ENCODE measurements at regions not wholly inside any gene's neighbourhood (a gene's known extent, or its start where the extent isn't known, plus 50 kb on each side); places are given as distances from the start of the nearest gene placed in this dataset.

GRCh38 chr4:3838437-3839380 is 72.5 kb downstream of the ADRA2C start:
- peak; percentile 22 for ATAC-seq
- H3K9me3 Mint-ChIP-seq = no peaks in the 10 kb centered on the region
- H3K4me1 Mint-ChIP-seq = peaks cover 19% of the 10 kb centered on the region
- no peak for DNase-seq (ENCODE audit: low spot score in 2 of 2)
- no peak overlapping the region for H3K27ac Mint-ChIP-seq
- no peak overlapping the region for H3K4me3 Mint-ChIP-seq
- H3K36me3 Mint-ChIP-seq = no peaks in the 10 kb centered on the region

GRCh38 chr4:3845094-3845743 is 79.0 kb downstream of the ADRA2C start:
- no peaks in the 10 kb centered on the region for H3K4me1 Mint-ChIP-seq
- H3K9me3 Mint-ChIP-seq = peaks cover 3% of the 10 kb centered on the region
- H3K4me3 Mint-ChIP-seq = no peak overlapping the region
- H3K36me3 Mint-ChIP-seq = no peaks in the 10 kb centered on the region
- DNase-seq (ENCODE audit: low spot score in 2 of 2) (no peak), ATAC-seq (no peak)
- no peak overlapping the region for H3K27ac Mint-ChIP-seq

GRCh38 chr4:3845744-3846429 is 79.7 kb downstream of the ADRA2C start:
- ATAC-seq = no peak
- Mint-ChIP-seq H3K27ac (no peak overlapping the region), H3K4me3 (no peak overlapping the region), H3K36me3 (no peaks in the 10 kb centered on the region), H3K4me1 (no peaks in the 10 kb centered on the region), H3K9me3 (peaks cover 5% of the 10 kb centered on the region)
- DNase-seq (ENCODE audit: low spot score in 2 of 2) = no peak

GRCh38 chr4:3847211-3847940 is 81.2 kb downstream of the ADRA2C start:
- Mint-ChIP-seq H3K4me3 (no peak overlapping the region), H3K4me1 (no peaks in the 10 kb centered on the region), H3K27ac (no peak overlapping the region), H3K9me3 (peaks cover 5% of the 10 kb centered on the region), H3K36me3 (no peaks in the 10 kb centered on the region)
- ATAC-seq (no peak), DNase-seq (ENCODE audit: low spot score in 2 of 2) (no peak)

GRCh38 chr4:3848323-3848722 is 82.1 kb downstream of the ADRA2C start:
- peaks cover 4% of the 10 kb centered on the region for H3K36me3 Mint-ChIP-seq
- H3K4me3 Mint-ChIP-seq = no peak overlapping the region
- DNase-seq (ENCODE audit: low spot score in 2 of 2) (no peak), ATAC-seq (no peak)
- H3K4me1 Mint-ChIP-seq = no peaks in the 10 kb centered on the region
- no peak overlapping the region for H3K27ac Mint-ChIP-seq
- H3K9me3 Mint-ChIP-seq = peaks cover 5% of the 10 kb centered on the region

GRCh38 chr4:3849140-3849539 is 83.0 kb downstream of the ADRA2C start:
- Mint-ChIP-seq H3K4me1 (no peaks in the 10 kb centered on the region), H3K4me3 (no peak overlapping the region), H3K36me3 (peaks cover 4% of the 10 kb centered on the region), H3K27ac (no peak overlapping the region), H3K9me3 (peaks cover 5% of the 10 kb centered on the region)
- ATAC-seq = no peak
- no peak for DNase-seq (ENCODE audit: low spot score in 2 of 2)

GRCh38 chr4:3850128-3850527 is 83.9 kb downstream of the ADRA2C start:
- Mint-ChIP-seq H3K4me1 (no peaks in the 10 kb centered on the region), H3K4me3 (no peak overlapping the region), H3K27ac (no peak overlapping the region), H3K9me3 (peaks cover 5% of the 10 kb centered on the region), H3K36me3 (peaks cover 4% of the 10 kb centered on the region)
- DNase-seq (ENCODE audit: low spot score in 2 of 2) = no peak
- no peak for ATAC-seq

GRCh38 chr4:3851211-3851610 is 85.0 kb downstream of the ADRA2C start:
- ATAC-seq (no peak), DNase-seq (ENCODE audit: low spot score in 2 of 2) (no peak)
- peaks cover 5% of the 10 kb centered on the region for H3K9me3 Mint-ChIP-seq
- H3K4me1 Mint-ChIP-seq = no peaks in the 10 kb centered on the region
- no peak overlapping the region for H3K27ac Mint-ChIP-seq
- H3K36me3 Mint-ChIP-seq = peaks cover 4% of the 10 kb centered on the region
- H3K4me3 Mint-ChIP-seq = no peak overlapping the region

GRCh38 chr4:3851881-3852280 is 85.7 kb downstream of the ADRA2C start:
- Mint-ChIP-seq H3K27ac (no peak overlapping the region), H3K4me3 (no peak overlapping the region), H3K36me3 (peaks cover 4% of the 10 kb centered on the region), H3K9me3 (peaks cover 5% of the 10 kb centered on the region), H3K4me1 (no peaks in the 10 kb centered on the region)
- no peak for DNase-seq (ENCODE audit: low spot score in 2 of 2)
- no peak for ATAC-seq

- no peak for DNase-seq (ENCODE audit: low spot score in 2 of 2)
- H3K4me1 Mint-ChIP-seq = no peaks in the 10 kb centered on the region
- peaks cover 5% of the 10 kb centered on the region for H3K9me3 Mint-ChIP-seq
- H3K4me3 Mint-ChIP-seq = no peak overlapping the region
- no peak for ATAC-seq
- peaks cover 4% of the 10 kb centered on the region for H3K36me3 Mint-ChIP-seq
- H3K27ac Mint-ChIP-seq = no peak overlapping the region
Measured at GRCh38 chr4:3852309-3852708, 86.1 kb downstream of the ADRA2C start.

- peaks cover 2% of the 10 kb centered on the region for H3K4me1 Mint-ChIP-seq
- ATAC-seq (no peak), DNase-seq (ENCODE audit: low spot score in 2 of 2) (no peak)
- peaks cover 5% of the 10 kb centered on the region for H3K9me3 Mint-ChIP-seq
- peaks cover 4% of the 10 kb centered on the region for H3K36me3 Mint-ChIP-seq
- H3K27ac Mint-ChIP-seq = no peak overlapping the region
- no peak overlapping the region for H3K4me3 Mint-ChIP-seq
Measured at GRCh38 chr4:3852711-3853110, 86.5 kb downstream of the ADRA2C start.

GRCh38 chr4:3853388-3854035 is 87.3 kb downstream of the ADRA2C start:
- peaks cover 4% of the 10 kb centered on the region for H3K36me3 Mint-ChIP-seq
- H3K9me3 Mint-ChIP-seq = peaks cover 5% of the 10 kb centered on the region
- DNase-seq (ENCODE audit: low spot score in 2 of 2) (no peak), ATAC-seq (no peak)
- no peak overlapping the region for H3K4me3 Mint-ChIP-seq
- peaks cover 8% of the 10 kb centered on the region for H3K4me1 Mint-ChIP-seq
- no peak overlapping the region for H3K27ac Mint-ChIP-seq

GRCh38 chr4:3854661-3855060 is 88.5 kb downstream of the ADRA2C start:
- DNase-seq (ENCODE audit: low spot score in 2 of 2) (no peak), ATAC-seq (no peak)
- H3K9me3 Mint-ChIP-seq = peaks cover 5% of the 10 kb centered on the region
- no peak overlapping the region for H3K4me3 Mint-ChIP-seq
- peaks cover 4% of the 10 kb centered on the region for H3K36me3 Mint-ChIP-seq
- H3K4me1 Mint-ChIP-seq = peaks cover 8% of the 10 kb centered on the region
- H3K27ac Mint-ChIP-seq = no peak overlapping the region

- peaks cover 8% of the 10 kb centered on the region for H3K4me1 Mint-ChIP-seq
- H3K27ac Mint-ChIP-seq = no peak overlapping the region
- H3K4me3 Mint-ChIP-seq = no peak overlapping the region
- peaks cover 1% of the 10 kb centered on the region for H3K9me3 Mint-ChIP-seq
- ATAC-seq (no peak), DNase-seq (ENCODE audit: low spot score in 2 of 2) (no peak)
- peaks cover 4% of the 10 kb centered on the region for H3K36me3 Mint-ChIP-seq
Measured at GRCh38 chr4:3855646-3856045, 89.5 kb downstream of the ADRA2C start.
